BJ (cell line): ENCODE measurements at regions not wholly inside any gene's neighbourhood (a gene's known extent, or its start where the extent isn't known, plus 50 kb on each side); places are given as distances from the start of the nearest gene placed in this dataset.

Experiments
- CTCF ChIA-PET: fragments of 350-600 bp; formaldehyde crosslinking; extraction: SDS; loops from one replicate; lab custom pipeline; 2021; ENCODE audit warnings: antibody characterized with exemption, inconsistent platforms; lab: Yijun Ruan, JAX
- POLR2A ChIA-PET: fragments of 300-600 bp; sonication (Branson Sonifier 250); formaldehyde crosslinking; extraction: SDS; loops from one replicate; lab custom pipeline; 2021; ENCODE audit warnings: antibody characterized with exemption; lab: Charles Lee
- DNase-seq: peaks from one replicate; pipeline ENCODE4 v3.0.0-alpha.2; 2011; ENCODE audit warnings: low read depth
- H3K27me3 ChIP-seq: 2 replicates; pipeline ENCODE4 v1.6.0; 2011; ENCODE audit warnings: low read length; ENCODE audit not compliant: control insufficient read depth, insufficient read depth
- H3K36me3 ChIP-seq: 2 replicates; pipeline ENCODE4 v1.5.1; 2011; ENCODE audit warnings: low read length; ENCODE audit not compliant: control insufficient read depth, insufficient read depth
- H3K4me3 ChIP-seq: 2 replicates; pipeline ENCODE4 v1.5.1; 2011; ENCODE audit warnings: low read depth, mild to moderate bottlenecking, control low read depth, low read length
- TF ChIP-seq, protein P1 (sequence below): IDR thresholded peaks from 2 replicates; pipeline ENCODE4 v1.5.1; 2011; ENCODE audit warnings: low read depth, mild to moderate bottlenecking, control low read depth, inconsistent platforms, low read length, moderate library complexity; ENCODE audit not compliant: insufficient read depth

DNA sequence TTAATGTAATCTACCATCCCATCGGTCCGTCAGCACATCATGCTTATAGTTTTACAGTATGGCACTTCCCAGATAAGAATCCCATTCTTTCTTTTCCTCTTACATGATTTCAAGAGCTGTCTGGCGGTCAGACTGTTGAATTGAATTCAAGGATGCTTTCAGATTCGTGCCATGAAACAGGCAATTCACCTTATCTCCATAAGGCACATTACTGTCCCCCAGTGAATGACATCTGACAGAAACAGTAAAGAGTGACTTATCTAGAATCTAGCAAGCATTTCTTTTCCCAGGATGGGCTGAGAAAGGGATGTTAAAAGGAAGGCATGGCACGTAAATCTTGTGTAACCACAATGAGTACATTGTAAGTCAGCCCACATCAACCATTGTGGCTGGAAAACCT lies 61.1 kb upstream of the SEM1 start:
- no peak overlapping the region for H3K4me3 ChIP-seq
- H3K36me3 ChIP-seq, result no peaks in the 10 kb centered on the region
- H3K27me3 ChIP-seq, result no peaks in the 10 kb centered on the region
- ChIA-PET POLR2A (no interaction called here), CTCF (no interaction called here)
- TF ChIP-seq, protein P1, sequence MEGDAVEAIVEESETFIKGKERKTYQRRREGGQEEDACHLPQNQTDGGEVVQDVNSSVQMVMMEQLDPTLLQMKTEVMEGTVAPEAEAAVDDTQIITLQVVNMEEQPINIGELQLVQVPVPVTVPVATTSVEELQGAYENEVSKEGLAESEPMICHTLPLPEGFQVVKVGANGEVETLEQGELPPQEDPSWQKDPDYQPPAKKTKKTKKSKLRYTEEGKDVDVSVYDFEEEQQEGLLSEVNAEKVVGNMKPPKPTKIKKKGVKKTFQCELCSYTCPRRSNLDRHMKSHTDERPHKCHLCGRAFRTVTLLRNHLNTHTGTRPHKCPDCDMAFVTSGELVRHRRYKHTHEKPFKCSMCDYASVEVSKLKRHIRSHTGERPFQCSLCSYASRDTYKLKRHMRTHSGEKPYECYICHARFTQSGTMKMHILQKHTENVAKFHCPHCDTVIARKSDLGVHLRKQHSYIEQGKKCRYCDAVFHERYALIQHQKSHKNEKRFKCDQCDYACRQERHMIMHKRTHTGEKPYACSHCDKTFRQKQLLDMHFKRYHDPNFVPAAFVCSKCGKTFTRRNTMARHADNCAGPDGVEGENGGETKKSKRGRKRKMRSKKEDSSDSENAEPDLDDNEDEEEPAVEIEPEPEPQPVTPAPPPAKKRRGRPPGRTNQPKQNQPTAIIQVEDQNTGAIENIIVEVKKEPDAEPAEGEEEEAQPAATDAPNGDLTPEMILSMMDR, result no peak
- no peak for DNase-seq

DNA sequence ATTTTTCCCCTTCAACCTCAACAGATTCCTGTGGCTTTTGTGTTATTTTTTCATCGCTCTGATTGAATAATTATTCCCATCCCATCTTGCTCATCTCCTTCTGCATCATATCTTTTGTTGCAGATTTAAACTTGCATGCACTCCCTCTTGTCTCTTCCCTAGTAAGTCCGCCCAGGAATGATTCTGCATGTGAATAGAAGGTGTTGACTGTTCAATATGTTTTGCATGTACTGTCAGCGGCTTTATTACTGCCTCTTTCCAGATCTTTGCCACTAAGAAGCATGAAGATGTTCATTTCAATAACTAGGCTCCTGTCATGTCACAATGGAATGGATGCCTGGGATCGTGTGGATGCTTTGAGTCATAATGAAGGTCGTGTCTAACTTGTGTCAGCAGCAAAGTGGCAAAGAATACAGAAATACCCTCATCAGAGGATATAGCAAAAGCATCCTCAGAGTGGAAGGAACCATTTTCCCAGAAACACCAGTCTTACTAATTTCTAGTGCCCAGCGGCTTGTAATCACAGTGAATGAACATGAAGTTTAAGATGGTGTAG lies 62.6 kb upstream of the SEM1 start:
- CTCF ChIA-PET, result no interaction called here
- Histone ChIP-seq H3K36me3 (no peaks in the 10 kb centered on the region), H3K27me3 (no peaks in the 10 kb centered on the region), H3K4me3 (no peak overlapping the region)
- DNase-seq, result no peak
- POLR2A ChIA-PET, result no interaction called here
- TF ChIP-seq, protein P1, result no peak

DNA sequence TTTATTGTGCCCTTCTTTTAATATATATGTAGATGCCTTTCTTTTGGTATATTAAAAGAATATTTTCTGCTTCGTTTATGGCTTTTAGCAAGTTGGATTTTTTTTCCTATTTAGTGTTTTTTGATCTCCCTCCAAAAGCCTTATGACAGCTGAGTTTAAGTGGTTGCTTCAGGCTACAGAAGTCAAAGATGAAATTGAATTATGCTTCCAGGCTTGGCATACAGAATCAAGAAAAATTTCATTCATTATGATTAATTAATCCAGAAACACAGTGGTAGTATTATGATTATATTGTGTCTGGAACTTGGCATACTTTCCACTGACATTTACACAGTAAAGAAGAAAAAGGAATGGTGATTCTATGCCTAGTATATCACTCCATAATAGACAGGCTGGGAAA lies 63.8 kb upstream of the SEM1 start:
- Histone ChIP-seq H3K27me3 (no peaks in the 10 kb centered on the region), H3K4me3 (no peak overlapping the region), H3K36me3 (no peaks in the 10 kb centered on the region)
- TF ChIP-seq, protein P1, result no peak
- POLR2A ChIA-PET, result no interaction called here
- no peak for DNase-seq
- CTCF ChIA-PET, result no interaction called here

DNA sequence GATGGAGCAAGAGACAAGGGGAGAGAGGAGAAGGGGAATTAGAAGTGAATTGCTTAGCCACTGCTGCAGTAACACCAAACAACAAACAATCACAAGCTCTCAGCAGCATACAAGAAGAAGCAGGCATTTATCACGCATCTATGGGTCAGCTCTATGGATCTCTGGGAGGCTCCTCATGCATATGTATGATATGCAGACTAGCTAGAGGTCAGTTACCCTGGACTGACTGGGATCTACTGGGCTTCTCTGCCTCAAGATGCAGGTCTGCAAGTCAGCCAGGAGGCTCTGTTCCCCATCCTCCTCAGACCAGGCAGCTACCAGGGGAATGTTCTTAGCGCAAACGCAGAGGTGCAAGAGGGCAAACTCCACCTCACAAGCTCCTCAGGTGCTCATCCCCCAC lies 64.7 kb upstream of the SEM1 start:
- Histone ChIP-seq H3K36me3 (no peaks in the 10 kb centered on the region), H3K4me3 (no peak overlapping the region), H3K27me3 (no peaks in the 10 kb centered on the region)
- ChIA-PET CTCF (no interaction called here), POLR2A (no interaction called here)
- DNase-seq, result no peak
- TF ChIP-seq, protein P1, result no peak

DNA sequence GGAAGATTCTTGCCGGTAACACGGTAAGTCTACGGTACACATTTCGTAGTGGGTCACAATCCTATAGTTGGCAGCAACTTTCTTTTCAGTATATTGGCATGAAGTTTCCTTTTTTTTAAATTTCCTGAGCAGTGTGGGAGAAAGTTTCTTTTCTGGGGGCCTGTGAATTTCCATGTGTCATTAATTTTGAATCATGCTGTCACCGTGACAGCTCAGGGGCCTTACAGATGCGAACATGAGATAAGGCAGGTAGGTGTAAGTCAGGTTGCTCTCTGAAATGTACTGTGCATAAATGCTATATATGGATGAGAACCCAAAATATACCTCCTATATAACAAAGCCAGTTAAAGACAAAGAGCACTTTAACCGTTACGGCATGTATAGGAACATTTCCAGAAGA lies 65.4 kb upstream of the SEM1 start:
- H3K36me3 ChIP-seq, result no peaks in the 10 kb centered on the region
- TF ChIP-seq, protein P1, result no peak
- POLR2A ChIA-PET, result no interaction called here
- CTCF ChIA-PET, result no interaction called here
- H3K27me3 ChIP-seq, result no peaks in the 10 kb centered on the region
- no peak for DNase-seq
- no peak overlapping the region for H3K4me3 ChIP-seq
